KMS-11 (cell line): ENCODE measurements at regions not wholly inside any gene's neighbourhood (a gene's known extent, or its start where the extent isn't known, plus 50 kb on each side); places are given as distances from the start of the nearest gene placed in this dataset.
A peak's percentile ranks its signal among the peaks of the same experiment; 100 is the strongest.

ENCODE experiments used
- H2AFZ ChIP-seq: fragments of 200-600 bp; sonication (generic); 2 replicates; pipeline ENCODE4 v1.6.1; 2016; ENCODE audit warnings: antibody characterized with exemption, mixed run types, low read depth
- H3K27ac ChIP-seq: fragments of 200-600 bp; sonication (generic); 2 replicates; pipeline ENCODE4 v1.6.1; 2016; ENCODE audit warnings: mild to moderate bottlenecking, mixed run types
- H3K27me3 ChIP-seq: fragments of 200-600 bp; sonication (generic); 2 replicates; pipeline ENCODE4 v1.6.1; 2017; ENCODE audit warnings: mild to moderate bottlenecking, low read depth, mixed run types, moderate library complexity; ENCODE audit not compliant: insufficient read depth
- H3K36me3 ChIP-seq: fragments of 200-600 bp; sonication (generic); 2 replicates; pipeline ENCODE4 v1.6.1; 2017; ENCODE audit warnings: mild to moderate bottlenecking, mixed run types; ENCODE audit not compliant: insufficient read depth
- H3K4me1 ChIP-seq: fragments of 200-600 bp; sonication (generic); 2 replicates; pipeline ENCODE4 v1.6.1; 2016; ENCODE audit warnings: mild to moderate bottlenecking, low read depth, mixed run types; ENCODE audit not compliant: poor library complexity, severe bottlenecking
- H3K4me2 ChIP-seq: fragments of 200-600 bp; sonication (generic); 2 replicates; pipeline ENCODE4 v1.7.0; 2016; ENCODE audit warnings: mild to moderate bottlenecking, mixed run types
- H3K4me3 ChIP-seq: fragments of 200-600 bp; sonication (generic); IDR thresholded peaks from 2 replicates; pipeline ENCODE4 v1.6.1; 2017; ENCODE audit warnings: low read depth, low read length, mixed read lengths; ENCODE audit not compliant: insufficient read depth
- H3K79me2 ChIP-seq: fragments of 200-600 bp; sonication (generic); 2 replicates; pipeline ENCODE4 v1.6.1; 2016; ENCODE audit warnings: low read depth, mixed run types; ENCODE audit not compliant: insufficient read depth
- H3K9ac ChIP-seq: fragments of 200-600 bp; sonication (generic); 2 replicates; pipeline ENCODE4 v1.6.1; 2016; ENCODE audit warnings: mild to moderate bottlenecking, mixed run types
- H4K20me1 ChIP-seq: fragments of 200-600 bp; sonication (generic); 2 replicates; pipeline ENCODE4 v1.6.1; 2016; ENCODE audit warnings: mild to moderate bottlenecking, mixed run types; ENCODE audit not compliant: insufficient read depth
- TF ChIP-seq, protein P1 (sequence below): fragments of 200-600 bp; sonication (generic); conservative IDR thresholded peaks from 2 replicates; pipeline ENCODE4 v1.6.1; 2017; ENCODE audit warnings: low read depth, mild to moderate bottlenecking, antibody characterized with exemption, low read length, moderate library complexity, mixed read lengths

DNA sequence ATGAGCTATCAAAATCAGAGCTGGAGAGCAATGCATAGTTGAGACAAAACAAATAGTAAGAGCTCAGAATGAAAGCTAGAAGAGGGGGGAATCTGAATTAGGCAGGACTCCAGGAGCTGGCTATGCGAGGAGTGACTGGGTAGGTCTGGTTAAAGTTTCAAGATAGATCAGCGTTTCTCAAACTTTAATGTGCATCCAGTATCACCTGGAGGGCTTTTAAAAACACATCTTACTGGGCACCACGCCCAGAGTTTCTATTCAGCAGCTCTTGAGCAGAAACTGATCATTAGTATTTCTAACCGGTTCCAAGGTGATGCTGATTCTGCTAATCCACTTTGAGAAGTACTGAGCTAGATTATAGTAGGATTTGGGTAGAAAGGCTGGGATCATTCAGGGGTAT, 96.2 kb upstream of the ACP3 start:
- no peaks in the 10 kb centered on the region for H3K36me3 ChIP-seq
- peak overlapping the region; percentile 8; the same call in 1 of the 2 replicates for H3K4me2 ChIP-seq
- peak overlapping the region; percentile 2; the same call in 1 of the 2 replicates for H3K27ac ChIP-seq
- no peak overlapping the region for H2AFZ ChIP-seq
- no peaks in the 10 kb centered on the region for H3K27me3 ChIP-seq
- H3K4me3 ChIP-seq = no peak overlapping the region
- no peak overlapping the region for H3K9ac ChIP-seq
- no peaks in the 10 kb centered on the region for H4K20me1 ChIP-seq
- TF ChIP-seq, protein P1, sequence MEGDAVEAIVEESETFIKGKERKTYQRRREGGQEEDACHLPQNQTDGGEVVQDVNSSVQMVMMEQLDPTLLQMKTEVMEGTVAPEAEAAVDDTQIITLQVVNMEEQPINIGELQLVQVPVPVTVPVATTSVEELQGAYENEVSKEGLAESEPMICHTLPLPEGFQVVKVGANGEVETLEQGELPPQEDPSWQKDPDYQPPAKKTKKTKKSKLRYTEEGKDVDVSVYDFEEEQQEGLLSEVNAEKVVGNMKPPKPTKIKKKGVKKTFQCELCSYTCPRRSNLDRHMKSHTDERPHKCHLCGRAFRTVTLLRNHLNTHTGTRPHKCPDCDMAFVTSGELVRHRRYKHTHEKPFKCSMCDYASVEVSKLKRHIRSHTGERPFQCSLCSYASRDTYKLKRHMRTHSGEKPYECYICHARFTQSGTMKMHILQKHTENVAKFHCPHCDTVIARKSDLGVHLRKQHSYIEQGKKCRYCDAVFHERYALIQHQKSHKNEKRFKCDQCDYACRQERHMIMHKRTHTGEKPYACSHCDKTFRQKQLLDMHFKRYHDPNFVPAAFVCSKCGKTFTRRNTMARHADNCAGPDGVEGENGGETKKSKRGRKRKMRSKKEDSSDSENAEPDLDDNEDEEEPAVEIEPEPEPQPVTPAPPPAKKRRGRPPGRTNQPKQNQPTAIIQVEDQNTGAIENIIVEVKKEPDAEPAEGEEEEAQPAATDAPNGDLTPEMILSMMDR = no peak
- peaks cover 24% of the 10 kb centered on the region for H3K4me1 ChIP-seq
- H3K79me2 ChIP-seq = no peaks in the 10 kb centered on the region

DNA sequence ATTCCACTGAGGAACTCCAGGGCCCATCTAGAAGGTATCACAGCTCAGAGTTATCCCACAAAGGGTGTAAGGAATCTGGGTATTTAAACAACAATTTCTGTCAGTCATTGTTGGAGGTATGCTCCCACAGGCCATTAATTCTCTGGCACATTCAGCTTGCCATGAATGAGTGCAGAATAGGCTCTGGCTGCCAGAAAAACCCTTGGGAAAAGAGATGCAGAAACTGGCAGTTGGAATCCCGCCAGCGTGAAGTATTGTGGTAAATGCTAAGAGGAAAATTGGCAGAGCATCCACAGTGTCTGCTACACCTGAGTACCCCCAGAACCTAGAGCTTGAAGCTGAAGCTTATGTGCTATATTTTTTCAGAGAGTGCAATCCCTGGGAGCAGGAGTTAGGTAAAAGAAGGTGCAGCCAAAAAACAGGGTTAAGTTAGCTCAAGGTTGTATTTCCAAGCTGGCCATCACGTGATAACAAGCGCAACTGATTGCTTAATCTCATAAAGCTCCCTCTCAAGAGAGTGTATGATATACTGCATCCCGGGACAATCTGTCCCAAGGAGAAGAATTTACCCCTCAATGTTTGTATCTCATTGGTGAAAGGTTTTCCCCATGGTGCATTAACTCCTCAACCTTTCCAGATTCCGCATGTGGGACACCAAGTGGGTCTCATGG, 94.2 kb upstream of the ACP3 start:
- no peak overlapping the region for H3K4me3 ChIP-seq
- H3K4me2 ChIP-seq = no peak overlapping the region
- H3K36me3 ChIP-seq = no peaks in the 10 kb centered on the region
- no peaks in the 10 kb centered on the region for H3K27me3 ChIP-seq
- no peak overlapping the region for H3K9ac ChIP-seq
- no peaks in the 10 kb centered on the region for H3K79me2 ChIP-seq
- peaks cover 24% of the 10 kb centered on the region for H3K4me1 ChIP-seq
- H2AFZ ChIP-seq = no peak overlapping the region
- TF ChIP-seq, protein P1 = no peak
- H3K27ac ChIP-seq = no peak overlapping the region
- no peaks in the 10 kb centered on the region for H4K20me1 ChIP-seq

DNA sequence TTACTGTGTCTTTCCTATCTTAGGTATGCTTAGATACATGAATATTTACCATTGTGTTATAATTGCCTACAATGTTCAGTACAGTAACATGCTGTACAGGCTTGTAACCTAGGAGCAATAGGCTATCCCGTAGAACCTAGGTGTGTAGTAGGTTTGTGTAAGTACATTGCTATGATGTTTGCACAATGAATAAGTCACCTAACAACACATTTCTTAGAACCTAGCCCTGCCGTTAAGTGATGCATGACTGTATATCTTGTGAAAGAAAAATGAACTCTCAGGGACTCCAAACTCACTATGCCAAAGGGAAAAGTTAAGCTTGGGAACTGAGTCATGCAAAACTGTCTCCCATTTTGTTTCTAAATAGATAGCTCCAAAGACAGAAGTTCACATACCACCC, 91.5 kb upstream of the ACP3 start:
- TF ChIP-seq, protein P1 = no peak
- H3K4me1 ChIP-seq = peaks cover 14% of the 10 kb centered on the region
- H3K36me3 ChIP-seq = no peaks in the 10 kb centered on the region
- H4K20me1 ChIP-seq = no peaks in the 10 kb centered on the region
- no peak overlapping the region for H3K4me2 ChIP-seq
- no peaks in the 10 kb centered on the region for H3K27me3 ChIP-seq
- H3K27ac ChIP-seq = no peak overlapping the region
- H3K4me3 ChIP-seq = no peak overlapping the region
- H2AFZ ChIP-seq = no peak overlapping the region
- H3K9ac ChIP-seq = no peak overlapping the region
- H3K79me2 ChIP-seq = no peaks in the 10 kb centered on the region

DNA sequence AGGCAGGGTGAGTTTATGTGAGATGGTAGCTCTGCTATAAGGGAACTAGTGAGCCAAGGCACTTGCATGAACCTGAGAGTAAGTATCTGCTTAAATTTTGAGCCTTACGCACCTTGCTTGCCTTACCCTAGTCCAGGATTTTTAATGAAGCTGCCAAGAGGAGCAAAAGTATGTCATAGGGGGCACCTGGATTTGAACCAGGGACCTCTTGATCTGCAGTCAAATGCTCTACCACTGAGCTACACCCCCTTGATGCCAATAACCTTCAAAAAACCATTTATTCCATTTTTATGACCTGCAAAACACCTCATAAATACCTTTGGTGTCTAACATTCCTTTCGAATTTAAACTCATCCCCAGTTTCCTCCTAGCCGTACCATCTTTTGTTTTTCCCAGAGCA, 88.3 kb upstream of the ACP3 start:
- Histone ChIP-seq H2AFZ (no peak overlapping the region), H3K9ac (no peak overlapping the region), H3K79me2 (no peaks in the 10 kb centered on the region), H3K4me2 (no peak overlapping the region), H3K4me1 (peaks cover 22% of the 10 kb centered on the region), H3K27me3 (no peaks in the 10 kb centered on the region), H3K27ac (no peak overlapping the region), H4K20me1 (no peaks in the 10 kb centered on the region), H3K36me3 (no peaks in the 10 kb centered on the region), H3K4me3 (no peak overlapping the region)
- TF ChIP-seq, protein P1 = no peak
